ENCODE measurements at regions not wholly inside any gene's neighbourhood (a gene's known extent, or its start where the extent isn't known, plus 50 kb on each side); places are given as distances from the start of the nearest gene placed in this dataset.

GRCh38 chr3:535566-536416, 339.2 kb downstream of the CHL1 start:
- TF ChIP-seq CTCF (IDR thresholded peaks at IDR 0.05; ENCODE audit: poor library complexity) (no peak), EZH2 (IDR thresholded peaks at IDR 0.05; ENCODE audit: borderline replicate concordance) (no peak), EZH2phosphoT487 (IDR thresholded peaks at IDR 0.05; ENCODE audit: low read depth, severe bottlenecking, unreplicated experiment) (no peak)
